Tibial artery (tissue), 4 donors: ENCODE measurements at regions not wholly inside any gene's neighbourhood (a gene's known extent, or its start where the extent isn't known, plus 50 kb on each side); places are given as distances from the start of the nearest gene placed in this dataset.

Experiments
- DNase-seq, 2 donors: peaks; one replicate each; pipeline ENCODE4 v3.0.0-alpha.2; 2019
- H3K27ac ChIP-seq, 2 donors: fragments of 200-600 bp; sonication (generic) in 1 of 2; 1 replicate in 1 of 2; 2 replicates in 1 of 2; pipeline ENCODE4 v1.5.1; 2018 to 2019; ENCODE audit warnings: mild to moderate bottlenecking in 1 of 2
- H3K27me3 ChIP-seq, 2 donors: fragments of 200-600 bp; sonication (generic) in 1 of 2; one replicate each; pipeline versions ENCODE4 v1.5.1 to v1.6.0; 2016 to 2019
- H3K36me3 ChIP-seq, 3 donors: fragments of 200-600 bp; sonication (generic) in 2 of 3; one replicate each; pipeline ENCODE4 v1.5.1; 2016 to 2019; ENCODE audit warnings: mild to moderate bottlenecking in 2 of 3
- H3K4me1 ChIP-seq, 4 donors: fragments of 200-600 bp; sonication (generic) in 2 of 4; 1 replicate in 3 of 4; 2 replicates in 1 of 4; pipeline ENCODE4 v1.5.1; 2016 to 2019
- H3K4me3 ChIP-seq, 2 donors: fragments of 200-600 bp; sonication (generic) in 1 of 2; 1 replicate in 1 of 2; 2 replicates in 1 of 2; pipeline ENCODE4 v1.5.1; 2018 to 2019; ENCODE audit warnings: mild to moderate bottlenecking in 2 of 2
- H3K9me3 ChIP-seq, 3 donors: fragments of 200-600 bp; sonication (generic) in 1 of 3; one replicate each; pipeline ENCODE4 v1.5.1; 2016 to 2019
- intact Hi-C: fragments of 100-400 bp; cut with DNase I; formaldehyde crosslinking; loops from one replicate; pipeline ENCODE4 v1.15.0; 2023; ENCODE audit warnings: low total_unique reads
- TF ChIP-seq, protein P1 (sequence below), 2 experiments: fragments of 200-600 bp in 1 of 2; fragments of 450-650 bp in 1 of 2; IDR thresholded peaks; one replicate each; pipeline ENCODE4 v1.5.1; 2017 to 2019; ENCODE audit warnings: antibody characterized with exemption in 2 of 2, mild to moderate bottlenecking in 1 of 2, moderate library complexity in 1 of 2

DNA sequence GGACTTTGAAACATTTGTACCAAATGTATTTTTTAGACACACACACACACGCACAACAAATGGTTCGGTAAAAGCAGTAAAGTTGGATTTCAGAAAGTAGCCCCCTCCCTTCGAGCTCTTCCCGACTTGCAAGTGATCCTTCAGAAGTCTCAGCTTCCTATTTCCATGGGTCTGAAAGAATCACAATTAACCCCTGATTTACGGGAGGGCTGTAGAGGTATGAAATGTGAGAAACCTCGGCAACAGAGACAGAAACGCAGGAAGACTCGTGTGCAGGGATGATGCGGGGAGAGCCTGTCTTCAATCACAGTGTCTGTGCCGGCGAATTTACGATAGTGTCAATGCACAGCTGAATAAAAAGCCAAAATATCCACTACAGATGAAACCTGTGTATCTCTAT is 60.7 kb upstream of the VRK1 start:
- Histone ChIP-seq H3K9me3 (no peaks in the 10 kb centered on the region), H3K36me3 (no peaks in the 10 kb centered on the region), H3K27ac (no peak overlapping the region), H3K4me3 (no peak overlapping the region), H3K27me3 (peaks cover 0 to 64% of the 10 kb centered on the region in 2 donors), H3K4me1 (peaks cover 0 to 5% (median 4%) of the 10 kb centered on the region in 4 donors)
- intact Hi-C loops: no loop called here
- TF ChIP-seq, protein P1, sequence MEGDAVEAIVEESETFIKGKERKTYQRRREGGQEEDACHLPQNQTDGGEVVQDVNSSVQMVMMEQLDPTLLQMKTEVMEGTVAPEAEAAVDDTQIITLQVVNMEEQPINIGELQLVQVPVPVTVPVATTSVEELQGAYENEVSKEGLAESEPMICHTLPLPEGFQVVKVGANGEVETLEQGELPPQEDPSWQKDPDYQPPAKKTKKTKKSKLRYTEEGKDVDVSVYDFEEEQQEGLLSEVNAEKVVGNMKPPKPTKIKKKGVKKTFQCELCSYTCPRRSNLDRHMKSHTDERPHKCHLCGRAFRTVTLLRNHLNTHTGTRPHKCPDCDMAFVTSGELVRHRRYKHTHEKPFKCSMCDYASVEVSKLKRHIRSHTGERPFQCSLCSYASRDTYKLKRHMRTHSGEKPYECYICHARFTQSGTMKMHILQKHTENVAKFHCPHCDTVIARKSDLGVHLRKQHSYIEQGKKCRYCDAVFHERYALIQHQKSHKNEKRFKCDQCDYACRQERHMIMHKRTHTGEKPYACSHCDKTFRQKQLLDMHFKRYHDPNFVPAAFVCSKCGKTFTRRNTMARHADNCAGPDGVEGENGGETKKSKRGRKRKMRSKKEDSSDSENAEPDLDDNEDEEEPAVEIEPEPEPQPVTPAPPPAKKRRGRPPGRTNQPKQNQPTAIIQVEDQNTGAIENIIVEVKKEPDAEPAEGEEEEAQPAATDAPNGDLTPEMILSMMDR (IDR thresholded peaks at IDR 0.05): no peak
- DNase-seq: no peak

DNA sequence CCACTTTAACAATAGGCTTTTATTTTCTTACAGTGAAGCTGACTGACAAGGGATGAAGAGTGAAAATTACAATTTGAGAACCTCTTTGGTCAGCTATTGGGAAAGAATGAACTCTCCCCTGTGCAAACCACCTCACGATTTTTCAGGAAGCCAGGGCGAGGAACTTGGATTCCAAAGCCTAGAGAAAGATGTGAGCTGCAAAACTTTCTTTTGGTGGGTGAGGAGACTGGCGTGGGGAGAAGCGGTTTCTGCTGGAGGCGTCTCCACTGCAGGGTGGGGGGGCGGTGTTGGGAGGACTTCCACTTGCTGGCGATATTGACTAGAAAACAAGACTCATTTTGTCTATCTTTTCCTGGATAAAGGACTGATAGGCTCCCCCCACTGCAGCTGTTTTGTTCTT is 59.3 kb upstream of the VRK1 start:
- Histone ChIP-seq H3K27me3 (peaks cover 0 to 79% of the 10 kb centered on the region in 2 donors), H3K36me3 (no peaks in the 10 kb centered on the region), H3K4me3 (no peak overlapping the region), H3K27ac (no peak overlapping the region), H3K9me3 (no peaks in the 10 kb centered on the region), H3K4me1 (peaks cover 0 to 10% (median 8%) of the 10 kb centered on the region in 4 donors)
- TF ChIP-seq, protein P1 (IDR thresholded peaks at IDR 0.05): no peak
- DNase-seq: no peak
- intact Hi-C loops: no loop called here

DNA sequence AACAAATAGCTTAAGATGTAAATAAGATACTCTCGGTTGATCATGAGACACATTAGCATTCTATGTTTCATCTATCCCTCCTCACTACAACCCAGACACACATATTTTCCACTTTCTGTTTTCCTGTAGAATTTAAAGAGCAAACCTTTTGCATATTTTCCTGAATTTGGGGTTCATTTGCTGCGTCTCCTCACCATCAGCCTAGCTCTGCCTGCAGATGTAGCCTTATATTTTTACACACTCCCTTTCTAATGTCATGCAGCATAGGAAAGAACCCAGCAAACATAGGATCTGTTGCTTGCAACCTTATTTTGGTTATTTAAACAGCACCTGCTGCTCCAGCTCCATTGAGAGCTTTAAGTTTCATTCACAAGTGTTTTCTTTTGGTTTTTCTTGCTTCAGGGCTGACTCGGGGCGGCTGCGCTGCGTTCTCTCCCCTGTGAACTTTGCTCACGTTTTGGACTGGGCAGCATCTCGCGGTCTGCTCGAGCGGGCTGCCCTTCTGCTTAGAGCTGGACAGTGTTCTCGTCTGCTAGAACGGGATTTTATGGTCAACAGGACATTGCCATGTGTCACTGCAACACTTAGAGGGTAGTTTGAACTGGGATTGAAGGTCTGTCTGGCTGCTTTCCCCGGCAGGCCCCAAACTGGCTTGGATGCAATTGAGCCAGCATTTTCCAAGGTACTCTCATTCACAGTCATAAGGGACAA is 57.8 kb upstream of the VRK1 start:
- DNase-seq: no peak
- TF ChIP-seq, protein P1 (IDR thresholded peaks at IDR 0.05): no peak
- Histone ChIP-seq H3K4me1 (peaks cover 0 to 10% (median 8%) of the 10 kb centered on the region in 4 donors), H3K9me3 (no peaks in the 10 kb centered on the region), H3K4me3 (no peak overlapping the region), H3K27me3 (peaks cover 0 to 87% of the 10 kb centered on the region in 2 donors), H3K27ac (no peak overlapping the region), H3K36me3 (no peaks in the 10 kb centered on the region)
- intact Hi-C loops: no loop called here

DNA sequence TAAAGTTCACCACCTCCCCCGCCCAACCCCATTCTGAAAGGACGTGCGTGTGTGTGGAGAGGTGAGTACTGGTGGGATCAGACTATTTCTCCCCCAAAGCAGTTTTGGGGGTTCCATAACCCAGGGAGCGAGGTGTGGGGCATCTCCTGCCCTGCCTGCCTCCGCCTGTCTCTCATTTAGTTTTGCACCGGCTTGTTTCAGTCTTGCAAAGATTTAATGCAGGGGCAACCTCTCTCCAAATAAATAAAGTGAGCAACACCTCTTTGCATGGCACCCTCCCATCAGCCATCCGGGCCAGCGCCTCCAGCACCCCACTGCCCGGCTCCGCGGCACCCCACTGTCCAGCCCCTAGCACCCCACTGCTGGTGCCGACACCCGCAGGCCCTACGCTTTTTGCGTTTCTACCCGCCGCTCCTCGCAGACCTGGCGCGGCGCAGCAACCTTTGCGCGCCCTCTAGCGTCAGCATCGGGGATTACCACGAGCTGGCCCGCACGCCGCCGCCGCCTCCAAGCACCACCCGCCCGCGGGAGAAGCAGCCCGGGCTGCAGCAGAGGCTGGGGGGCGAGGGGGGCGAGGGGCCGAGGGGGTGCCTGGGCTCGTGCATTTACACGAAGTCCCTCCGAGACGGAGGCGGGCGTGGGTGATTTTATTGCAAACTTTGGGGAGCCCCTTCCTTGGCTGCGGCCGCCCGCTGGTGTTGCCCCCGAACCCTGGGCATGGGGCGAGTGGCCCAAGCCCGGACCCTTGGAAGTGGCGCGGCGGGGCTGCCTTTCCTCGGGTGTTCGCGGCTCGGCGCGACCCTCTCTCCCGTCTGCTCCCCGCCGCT is 55.8 kb upstream of the VRK1 start:
- no peak for DNase-seq
- H3K27me3 ChIP-seq: peaks cover 0 to 88% of the 10 kb centered on the region in 2 donors
- intact Hi-C loops: loop anchor here (10.0 kb wide), 1 partner anchor 177 kb away; no protein-coding TSS in a partner anchor
- H3K36me3 ChIP-seq: no peaks in the 10 kb centered on the region
- H3K4me1 ChIP-seq: peaks cover 0 to 10% (median 8%) of the 10 kb centered on the region in 4 donors
- H3K4me3 ChIP-seq: peak overlapping the region in 1 of 2 donors; percentile 41
- TF ChIP-seq, protein P1 (IDR thresholded peaks at IDR 0.05): peak; percentile 61 to 83
- no peak overlapping the region for H3K27ac ChIP-seq
- no peaks in the 10 kb centered on the region for H3K9me3 ChIP-seq

DNA sequence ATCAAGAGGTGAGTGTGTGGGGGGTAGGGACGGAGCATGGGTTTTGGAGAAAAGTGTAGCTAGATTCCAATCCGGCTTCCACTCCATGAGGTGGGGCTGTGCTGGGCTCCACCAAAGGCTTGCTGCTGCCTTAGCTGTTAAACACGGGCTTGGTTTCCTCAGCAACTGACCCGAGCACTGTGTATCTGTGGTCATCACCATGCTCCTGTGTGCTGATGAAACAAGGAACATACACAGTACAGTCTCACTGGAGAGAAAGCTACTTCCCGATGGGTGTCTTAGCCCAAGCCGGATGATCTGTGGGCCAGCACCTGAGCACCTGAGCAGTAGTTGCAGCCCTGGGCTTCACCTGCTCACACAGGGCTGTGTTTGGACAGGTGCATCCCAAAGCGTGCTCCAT is 52.9 kb upstream of the VRK1 start:
- Histone ChIP-seq H3K36me3 (no peaks in the 10 kb centered on the region), H3K4me1 (peaks cover 0 to 10% (median 8%) of the 10 kb centered on the region in 4 donors), H3K27me3 (peaks cover 0 to 76% of the 10 kb centered on the region in 2 donors), H3K9me3 (no peaks in the 10 kb centered on the region), H3K27ac (no peak overlapping the region), H3K4me3 (no peak overlapping the region)
- no peak for DNase-seq
- intact Hi-C loops: loop anchor here (10.0 kb wide), 1 partner anchor 179 kb away; no protein-coding TSS in a partner anchor
- TF ChIP-seq, protein P1 (IDR thresholded peaks at IDR 0.05): no peak
